ENCODE measurements at regions not wholly inside any gene's neighbourhood (a gene's known extent, or its start where the extent isn't known, plus 50 kb on each side); places are given as distances from the start of the nearest gene placed in this dataset.

DNA sequence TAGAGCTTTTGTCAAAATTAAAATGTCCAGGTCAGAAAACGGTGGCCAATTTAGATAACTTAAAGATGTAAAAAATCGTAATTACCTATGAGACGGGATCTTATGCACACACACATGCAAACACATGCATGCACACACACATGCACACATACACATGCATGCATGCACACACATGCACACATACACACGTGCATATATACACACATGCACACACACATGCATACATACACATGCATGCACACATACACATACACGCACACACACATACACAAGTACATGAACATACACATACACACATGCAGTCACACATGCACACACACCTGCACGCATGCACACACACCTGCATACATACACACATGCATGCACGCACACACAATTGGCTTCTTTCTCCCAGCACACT lies 362.0 kb downstream of the IRX1 start:
- no peak for DNase-seq (ENCODE audit: low spot score)

DNA sequence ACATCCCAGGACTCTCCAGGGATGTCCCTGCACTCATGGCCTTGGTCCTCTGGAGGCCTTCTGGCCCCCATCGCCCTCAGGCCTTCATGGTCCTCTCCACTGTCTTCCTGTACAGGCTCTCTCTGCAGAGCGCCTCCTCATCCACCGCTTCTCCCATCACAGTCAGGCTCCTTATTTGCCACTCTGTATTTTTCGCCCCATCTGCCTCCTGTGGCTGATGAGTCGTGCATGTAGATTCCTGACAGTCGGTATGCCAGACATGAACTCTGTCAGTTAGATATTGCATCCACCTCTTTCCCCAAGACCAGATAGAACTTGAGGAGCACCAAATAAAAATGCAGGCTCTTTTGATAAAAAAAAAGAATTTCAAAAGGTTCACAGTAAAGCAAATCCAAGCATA lies 362.8 kb downstream of the IRX1 start:
- no peak for DNase-seq (ENCODE audit: low spot score)

DNA sequence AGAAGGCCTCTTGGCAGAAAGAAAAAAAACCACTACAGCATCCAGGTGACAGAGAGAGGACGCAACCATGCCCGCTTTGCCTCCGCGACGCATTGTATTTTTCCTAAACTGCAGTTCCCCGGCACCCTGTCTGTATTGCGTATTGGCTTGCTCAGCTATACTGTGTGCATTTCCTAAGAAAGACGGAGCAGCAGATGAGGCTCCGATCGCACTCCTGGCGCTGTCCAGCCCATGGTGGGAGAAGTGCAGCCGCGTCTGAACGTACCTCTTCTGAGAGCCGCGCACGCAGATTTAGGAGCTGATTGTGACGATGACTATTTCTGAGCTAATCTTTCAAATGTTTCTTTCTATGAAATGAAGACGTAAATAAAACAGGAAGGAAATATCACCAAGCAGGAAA lies 366.5 kb downstream of the IRX1 start:
- DNase-seq (ENCODE audit: low spot score) = no peak

DNA sequence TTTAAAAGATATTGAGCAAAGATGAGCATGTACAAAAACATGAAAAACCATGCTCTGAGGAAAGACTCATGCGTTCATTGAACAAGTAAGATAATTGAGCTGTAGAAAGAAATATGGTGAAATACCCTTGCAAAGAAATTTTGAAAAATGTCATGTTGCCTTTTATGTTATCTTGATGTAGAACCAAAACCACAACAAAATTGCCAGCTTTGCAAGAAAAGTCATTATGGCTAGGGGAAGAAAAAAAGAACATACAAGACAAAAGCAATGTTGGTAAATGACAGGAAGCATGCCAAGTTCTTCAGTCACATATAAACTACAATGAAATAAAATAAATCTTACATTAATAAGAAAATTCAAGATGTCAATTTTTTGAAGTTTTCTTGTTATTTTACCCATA lies 368.0 kb downstream of the IRX1 start:
- no peak for DNase-seq (ENCODE audit: low spot score)

DNA sequence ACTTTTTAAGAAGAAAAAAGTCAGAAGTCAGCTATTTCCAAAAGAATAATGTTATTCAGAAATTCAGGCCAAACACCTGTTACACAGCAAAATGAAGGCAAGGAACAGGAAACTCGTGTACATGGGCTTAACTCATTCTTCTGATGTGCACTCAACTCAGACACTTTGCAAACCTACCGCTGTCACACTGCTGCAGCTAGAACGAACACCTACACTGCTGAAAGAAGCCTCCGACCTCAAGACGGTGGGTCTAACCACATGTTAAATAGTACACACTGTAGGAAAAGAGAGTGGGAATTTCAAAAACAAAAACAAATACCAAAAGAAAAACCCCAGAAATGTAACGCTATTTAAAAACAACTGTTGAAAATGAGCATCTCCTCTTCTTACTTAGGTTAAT lies 384.5 kb downstream of the IRX1 start:
- no peak for DNase-seq (ENCODE audit: low spot score)

DNA sequence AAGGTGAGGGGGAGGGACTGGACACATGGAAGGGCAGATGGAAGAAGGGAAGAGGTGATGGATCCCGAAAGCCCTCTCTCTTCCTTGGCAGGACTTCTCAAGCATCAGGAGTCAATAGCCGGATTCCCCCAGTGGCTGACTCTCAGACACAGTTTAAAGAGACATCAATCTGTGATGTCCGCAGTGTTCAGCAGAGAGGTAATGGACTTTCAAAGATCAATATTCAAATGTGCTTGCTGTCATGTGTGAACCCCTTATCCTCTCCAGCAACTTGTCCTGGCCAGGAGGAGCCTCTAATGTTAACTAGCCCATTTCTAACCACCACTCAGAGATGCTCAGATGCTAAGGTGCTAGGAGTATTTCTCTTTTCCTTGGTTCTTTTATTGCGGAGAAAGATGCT lies 392.2 kb downstream of the IRX1 start:
- no peak for DNase-seq (ENCODE audit: low spot score)

DNA sequence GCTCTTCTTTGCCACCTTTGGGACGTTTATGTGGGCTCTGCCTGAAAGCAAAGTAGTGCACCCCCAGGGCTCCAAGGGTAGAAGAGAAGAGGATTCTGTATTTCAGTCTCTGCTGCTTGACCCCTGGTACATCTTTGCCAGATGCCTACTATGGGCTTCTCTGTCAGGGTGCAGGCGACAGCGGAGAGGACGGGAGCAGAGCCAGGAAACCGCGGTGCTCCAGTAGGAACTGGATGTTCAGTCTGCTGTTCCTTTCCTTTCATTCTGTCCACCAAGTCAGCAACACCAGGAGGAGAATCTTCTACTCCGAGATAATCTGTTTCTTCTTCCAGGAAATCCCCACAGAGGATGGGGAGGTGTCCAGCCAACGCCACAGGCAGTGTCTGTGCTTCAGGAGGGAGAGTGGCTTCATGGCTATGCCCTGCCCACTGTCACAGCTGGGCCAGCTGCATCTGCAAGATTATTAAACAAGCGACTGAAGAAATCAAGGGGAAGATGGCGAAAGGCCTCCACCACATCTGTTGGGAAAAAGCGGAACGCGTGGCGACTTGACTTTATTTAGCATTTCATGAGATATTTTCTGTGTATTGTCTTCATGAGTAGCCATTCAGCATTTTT lies 398.3 kb downstream of the IRX1 start:
- no peak for DNase-seq (ENCODE audit: low spot score)

DNA sequence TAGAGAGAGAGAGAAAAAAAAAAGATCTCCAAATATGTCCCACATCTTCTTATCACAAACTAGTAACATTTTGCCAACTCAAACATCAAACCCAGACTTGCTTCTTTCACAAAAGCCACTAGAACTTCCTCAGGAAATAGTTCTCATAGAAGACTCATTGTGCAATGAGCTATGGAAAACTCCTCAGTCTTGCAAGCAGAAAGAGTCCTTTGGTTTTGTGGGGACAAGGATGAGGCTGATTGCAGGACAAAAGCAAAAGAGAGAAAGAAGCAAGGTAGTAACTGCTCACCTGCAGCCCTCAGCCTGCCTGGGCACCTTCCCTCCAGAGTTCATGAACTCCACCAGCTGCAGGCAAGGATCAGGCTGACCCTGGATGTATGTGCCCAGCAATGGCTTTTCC lies 399.0 kb downstream of the IRX1 start:
- DNase-seq (ENCODE audit: low spot score) = no peak

DNA sequence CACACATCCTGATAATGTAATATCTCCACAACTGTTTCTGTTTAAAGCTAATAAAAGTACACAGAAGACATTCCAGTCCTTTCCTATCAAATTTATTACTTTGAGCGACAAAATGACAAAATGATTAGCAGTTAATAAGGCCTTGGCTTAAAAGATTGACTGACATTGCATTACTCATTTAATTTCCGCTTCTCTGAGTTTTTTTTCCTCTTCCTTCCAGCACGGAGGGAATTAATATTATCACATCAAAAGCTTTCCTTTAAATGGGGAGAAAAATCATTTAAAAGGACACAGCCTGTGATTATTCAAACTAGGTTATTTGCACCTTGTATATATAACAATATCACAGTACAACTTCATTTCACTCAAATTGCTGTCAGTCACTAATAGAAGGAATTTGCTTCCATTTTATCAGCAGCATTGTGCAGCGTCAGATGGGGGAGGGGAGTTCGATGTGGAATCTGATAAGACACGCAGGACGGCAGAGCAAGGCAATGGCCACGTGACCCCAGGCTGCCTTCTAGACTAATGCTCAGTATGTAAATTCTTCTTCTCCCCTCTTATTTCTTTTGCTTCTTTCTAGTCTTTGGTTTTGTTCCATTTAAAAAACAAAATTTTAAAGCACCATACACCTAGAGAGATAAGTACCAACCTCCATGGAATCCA lies 400.5 kb downstream of the IRX1 start:
- no peak for DNase-seq (ENCODE audit: low spot score)

DNA sequence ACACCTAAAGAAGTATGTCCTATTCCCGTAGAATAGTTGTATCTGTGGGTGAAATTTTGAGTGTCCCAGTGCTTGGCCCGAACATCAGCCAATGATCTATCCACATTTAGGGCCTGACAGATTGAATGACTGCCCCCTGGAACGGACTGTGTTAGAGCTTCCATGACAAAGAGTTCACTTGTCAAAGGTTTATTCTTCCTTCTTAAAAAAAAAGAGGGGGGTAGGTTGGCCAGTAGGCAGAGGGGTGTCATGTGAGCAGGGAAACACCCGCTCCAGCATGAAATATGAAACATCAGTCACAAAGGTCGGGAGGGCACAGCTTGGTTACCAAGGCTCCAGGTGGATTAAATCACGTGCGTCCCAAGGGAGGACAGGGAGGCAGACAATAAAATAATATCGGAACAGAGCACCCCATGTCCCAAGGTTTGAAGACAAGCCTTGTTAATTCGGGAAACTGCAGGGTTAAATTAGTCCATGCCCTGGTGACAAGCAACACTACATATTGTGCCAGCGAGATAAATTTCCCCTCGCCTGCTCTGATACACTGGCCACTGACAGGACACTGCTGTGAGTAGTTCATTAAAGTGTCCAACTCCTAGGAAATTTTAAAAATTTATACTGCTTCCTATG lies 401.2 kb downstream of the IRX1 start:
- DNase-seq (ENCODE audit: low spot score) = no peak

DNA sequence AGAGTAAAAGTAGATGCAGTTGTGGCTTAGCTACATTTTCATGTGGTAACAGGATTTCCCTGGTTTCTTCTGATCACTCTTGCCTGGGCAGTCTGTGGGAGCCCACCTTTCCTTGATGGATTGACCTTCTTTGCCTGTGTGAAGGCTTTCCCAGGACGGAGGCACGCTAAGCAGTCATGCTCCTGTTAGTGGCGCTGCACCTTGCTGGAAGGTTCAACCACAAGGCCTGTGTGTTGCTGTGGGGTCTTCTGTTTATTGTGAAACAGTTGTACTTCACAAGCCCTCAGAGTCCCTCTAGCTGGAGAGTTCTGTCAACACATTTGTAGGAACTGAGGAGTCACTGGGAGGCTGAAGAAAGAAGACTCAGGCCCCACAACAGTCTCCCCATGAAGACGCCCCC lies 402.0 kb downstream of the IRX1 start:
- no peak for DNase-seq (ENCODE audit: low spot score)

DNA sequence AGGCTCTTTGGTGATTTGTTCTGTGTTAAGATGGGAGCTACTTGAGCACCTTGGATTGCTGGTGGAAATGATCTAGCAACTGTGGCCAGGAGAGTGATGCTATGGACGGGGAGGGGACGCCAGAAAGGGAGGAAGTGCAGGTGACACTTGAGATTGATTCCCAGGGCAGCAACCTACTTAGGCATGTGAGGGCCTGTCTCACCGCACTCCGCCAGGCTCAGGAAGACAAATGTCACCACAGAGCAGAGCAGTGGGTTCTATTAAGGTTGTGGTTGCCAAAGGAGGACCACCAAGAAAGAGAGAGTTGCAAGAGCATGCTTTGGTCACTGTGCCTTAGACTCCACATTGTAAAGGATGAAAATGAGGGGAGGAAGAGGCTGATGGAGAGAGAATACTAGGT lies 404.3 kb downstream of the IRX1 start:
- no peak for DNase-seq (ENCODE audit: low spot score)

DNA sequence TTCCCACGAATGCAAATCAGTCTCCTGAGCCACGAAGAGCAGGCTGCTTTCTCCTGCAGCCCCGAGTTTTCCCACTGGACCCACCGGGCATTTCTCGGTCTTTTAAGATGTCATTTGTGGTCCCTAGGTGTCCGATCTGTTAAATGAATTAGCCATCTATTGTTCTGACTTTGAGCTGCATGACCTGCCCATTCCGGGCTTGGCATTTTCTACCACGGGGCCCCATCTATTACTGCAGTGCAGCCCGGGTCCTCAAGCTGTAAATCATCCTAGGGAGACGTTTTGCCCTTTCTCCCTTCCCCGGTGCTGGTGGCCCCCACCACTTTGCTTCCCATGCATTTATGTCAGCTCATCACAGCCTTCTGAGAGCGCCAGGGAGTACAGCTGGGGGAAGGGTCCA lies 405.4 kb downstream of the IRX1 start:
- DNase-seq (ENCODE audit: low spot score) = no peak

DNA sequence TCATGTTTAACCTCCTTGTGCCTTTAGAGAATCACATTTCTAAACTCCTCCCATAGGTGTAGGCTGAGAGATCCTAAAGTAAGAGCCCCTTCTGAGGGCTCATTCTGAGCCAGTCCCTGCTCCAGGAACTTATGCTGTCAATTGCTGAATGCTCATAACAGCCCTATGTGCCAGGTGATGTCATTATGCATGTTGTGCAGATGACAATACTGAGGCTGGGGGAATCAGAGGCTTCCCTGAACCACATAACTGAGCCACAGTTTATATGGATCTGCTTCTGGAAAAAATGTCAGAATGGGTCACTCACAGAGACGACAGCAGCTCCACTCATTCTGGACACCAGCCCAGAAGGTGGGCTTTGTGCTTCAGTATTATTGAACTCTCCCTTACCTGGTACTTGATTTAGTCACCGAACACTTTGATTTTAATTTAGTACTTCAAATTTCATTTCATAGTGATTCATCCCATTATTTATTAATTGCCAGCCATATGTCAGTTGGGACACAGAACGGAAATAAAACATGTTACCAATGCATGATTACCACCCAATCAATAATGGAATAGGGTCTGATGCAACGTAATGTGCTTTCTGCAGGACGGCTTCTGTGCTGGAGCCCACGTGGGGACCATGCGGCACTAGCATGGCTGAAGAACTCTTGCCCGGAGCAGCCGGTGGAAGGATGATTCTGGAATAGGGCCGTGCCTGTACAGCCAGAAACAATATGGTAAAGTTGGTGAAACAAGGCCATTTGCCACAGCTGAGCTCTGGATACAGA lies 406.3 kb downstream of the IRX1 start:
- DNase-seq (ENCODE audit: low spot score) = no peak

DNA sequence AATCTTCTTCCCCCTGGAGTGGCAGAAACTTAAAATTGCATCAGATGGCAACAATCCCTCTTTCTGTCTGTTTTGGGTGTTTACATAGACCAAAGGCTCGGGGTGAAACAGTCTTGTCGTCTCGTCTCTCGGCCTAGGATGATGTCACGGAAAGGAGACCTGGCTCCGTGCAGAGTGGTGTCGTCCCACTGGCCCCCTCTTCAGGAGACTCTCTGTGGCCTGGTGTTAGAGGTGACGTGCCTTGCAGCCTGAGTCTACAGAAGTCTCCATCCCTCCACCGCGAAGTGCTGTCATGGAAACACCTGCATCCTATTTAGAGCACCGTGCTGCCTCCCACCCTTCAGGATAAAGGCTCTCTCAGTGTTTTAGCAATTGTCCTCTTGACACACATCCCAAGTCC lies 409.7 kb downstream of the IRX1 start:
- DNase-seq (ENCODE audit: low spot score) = no peak

DNA sequence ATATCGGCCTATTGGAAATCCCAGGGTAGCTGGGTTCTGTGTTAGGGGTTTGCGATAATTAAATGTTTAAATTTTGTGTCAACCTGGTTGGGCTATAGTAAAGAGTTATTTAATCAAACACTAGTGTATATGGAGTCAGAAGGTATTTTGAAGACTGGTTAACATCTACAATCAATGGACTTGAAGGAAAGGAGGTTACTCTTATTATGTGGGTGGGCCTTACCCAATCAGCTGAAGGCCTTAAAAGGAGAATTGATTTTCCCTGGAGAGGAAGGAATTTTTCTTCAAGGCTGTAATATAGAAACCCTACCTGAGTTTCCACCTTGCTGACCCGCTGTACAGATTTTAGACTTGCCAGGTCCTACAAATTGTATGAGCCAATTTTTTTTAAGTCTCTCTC lies 411.4 kb downstream of the IRX1 start:
- no peak for DNase-seq (ENCODE audit: low spot score)

DNA sequence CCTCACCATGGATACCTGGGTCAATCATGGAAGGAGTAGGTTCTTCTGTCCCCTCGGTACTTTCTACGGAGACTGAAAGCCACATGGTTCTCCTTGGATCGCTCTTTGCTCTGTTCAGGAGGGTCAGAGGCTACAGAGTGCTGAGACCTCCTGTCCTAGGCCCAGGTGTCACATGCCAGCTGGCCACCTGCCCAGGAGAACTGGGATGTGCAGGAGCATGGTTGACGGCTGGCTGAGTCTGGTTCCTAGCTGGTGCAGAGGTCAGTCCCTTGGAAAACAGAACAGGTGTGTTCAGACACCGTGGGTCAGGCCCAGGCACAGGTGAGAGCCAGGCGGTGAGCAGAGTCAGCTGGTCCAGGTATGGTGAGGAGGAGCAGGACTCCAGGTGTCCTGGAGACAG lies 416.3 kb downstream of the IRX1 start:
- no peak for DNase-seq (ENCODE audit: low spot score)

DNA sequence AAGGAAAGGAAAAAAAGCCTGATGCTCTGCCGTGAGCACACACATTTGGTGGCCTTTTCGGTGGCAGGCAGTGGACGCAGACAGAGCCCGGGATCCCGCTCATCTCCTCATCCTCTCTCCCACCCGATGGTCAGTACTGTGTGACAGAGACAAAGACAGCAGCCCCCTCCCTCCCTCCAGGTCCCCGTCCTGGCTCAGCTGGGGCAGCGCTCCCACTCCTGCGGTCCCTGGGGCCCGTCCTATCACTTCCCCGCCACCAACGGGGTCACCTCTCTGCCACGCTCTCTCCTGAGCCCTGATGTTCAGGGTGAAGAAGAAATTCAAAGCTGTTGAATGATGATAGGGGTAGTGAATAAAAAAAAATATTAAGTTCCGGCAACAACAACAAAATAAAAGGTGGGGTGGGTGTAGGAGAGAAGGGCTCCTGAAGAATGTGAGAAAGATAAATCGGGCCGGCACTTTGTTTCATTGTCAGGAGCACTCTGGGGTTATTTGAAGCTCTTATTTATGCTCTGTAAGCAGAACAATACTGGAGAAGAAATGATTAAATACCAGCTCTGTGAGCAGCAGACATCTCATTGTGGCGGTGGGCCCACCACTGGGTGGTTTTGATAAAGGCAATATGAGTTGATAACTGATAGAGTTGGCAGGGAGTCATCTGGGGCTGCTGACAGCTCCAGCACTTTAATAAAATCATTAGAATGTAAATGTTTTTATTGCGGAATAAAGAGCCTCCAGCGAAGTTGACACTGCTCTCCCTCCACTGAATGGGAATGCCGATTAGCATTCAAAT lies 417.7 kb downstream of the IRX1 start:
- no peak for DNase-seq (ENCODE audit: low spot score)

DNA sequence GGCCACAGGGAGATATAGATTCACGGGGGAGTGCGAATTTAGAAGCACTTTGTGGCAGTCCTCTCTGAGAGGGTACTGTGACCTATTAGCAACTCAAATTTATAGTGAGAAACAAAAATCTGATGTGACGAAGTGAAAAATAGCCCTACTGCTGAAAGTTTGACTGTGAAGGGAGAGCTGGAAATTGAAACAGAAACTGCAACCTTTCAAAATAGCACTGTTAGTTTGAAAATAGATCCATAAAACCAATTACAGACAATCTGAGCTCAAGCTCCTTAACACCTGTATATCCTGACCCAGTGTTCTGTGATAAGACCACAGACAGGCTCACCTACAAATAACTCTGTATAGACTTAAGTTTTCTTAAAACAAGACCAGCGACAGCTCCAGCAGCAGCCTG lies 420.1 kb downstream of the IRX1 start:
- no peak for DNase-seq (ENCODE audit: low spot score)

DNA sequence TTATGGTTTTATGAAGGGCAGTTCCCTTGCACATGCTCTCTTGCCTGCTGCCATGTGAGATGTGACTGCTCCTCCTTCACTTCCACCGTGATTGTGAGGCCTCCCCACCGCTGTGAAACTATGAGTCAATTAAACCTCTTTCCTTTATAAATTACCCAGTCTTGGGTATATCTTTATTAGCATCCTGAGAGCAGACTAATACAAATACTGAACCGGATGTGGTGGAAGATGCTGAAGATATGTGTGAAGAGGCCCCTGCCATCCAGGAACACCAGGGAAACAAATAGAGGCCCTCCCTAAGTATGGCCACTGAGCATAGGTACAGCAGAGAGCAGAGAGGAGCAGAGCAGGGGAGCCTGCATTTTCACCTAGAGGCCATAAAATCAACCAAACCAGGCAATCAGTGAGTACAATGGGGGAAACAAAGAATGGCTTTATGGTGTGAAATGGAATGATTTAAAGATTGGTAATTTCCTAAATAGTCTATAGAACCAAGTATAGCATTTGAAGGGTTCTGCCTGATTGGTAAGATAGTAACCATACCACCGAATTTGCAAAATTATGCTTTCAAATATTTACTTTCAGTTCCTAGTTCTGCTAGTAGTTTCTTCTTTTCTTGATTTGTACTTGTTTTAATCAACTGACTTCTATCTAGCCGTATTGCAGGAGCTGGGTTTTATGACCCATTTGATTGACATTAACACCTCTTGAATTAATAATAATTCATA lies 421.6 kb downstream of the IRX1 start:
- DNase-seq (ENCODE audit: low spot score) = no peak

DNA sequence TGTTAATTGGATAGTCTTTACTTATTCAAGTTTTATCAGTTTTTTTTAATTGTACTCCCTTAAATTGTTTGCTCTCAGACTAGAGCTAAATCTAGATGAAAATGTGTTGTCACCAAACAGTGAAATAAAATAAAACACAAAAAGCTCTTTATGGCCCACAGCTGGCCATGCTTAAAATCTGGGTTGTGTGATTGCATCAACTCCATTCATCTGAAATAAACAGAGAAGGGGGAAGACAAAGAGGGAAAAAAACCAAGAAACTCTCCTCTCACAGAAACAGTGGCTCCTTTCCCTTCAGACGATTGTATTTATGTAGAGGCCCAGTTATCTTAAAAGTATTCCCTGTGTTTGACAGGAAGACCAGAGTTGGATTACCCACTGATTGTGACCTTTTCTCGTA lies 422.4 kb downstream of the IRX1 start:
- DNase-seq (ENCODE audit: low spot score) = no peak

Data from D341Med (cell line).